Tibial nerve (tissue), 4 donors: ENCODE measurements at regions not wholly inside any gene's neighbourhood (a gene's known extent, or its start where the extent isn't known, plus 50 kb on each side); places are given as distances from the start of the nearest gene placed in this dataset.

Experiments
- EP300 ChIP-seq, 2 donors: sonication (generic); formaldehyde crosslinking; IDR thresholded peaks; one replicate each; pipeline ENCODE4 v1.6.1; 2017; ENCODE audit warnings: antibody characterized with exemption in 2 of 2, mild to moderate bottlenecking in 1 of 2
- TF ChIP-seq, protein P1 (sequence below), 5 experiments: fragments of 200-600 bp in 3 of 5; fragments of 450-650 bp in 2 of 5; sonication (generic) in 3 of 5; IDR thresholded peaks; one replicate each; pipeline ENCODE4 v1.5.1; 2016 to 2019; ENCODE audit warnings: antibody characterized with exemption in 5 of 5, mild to moderate bottlenecking in 3 of 5, moderate library complexity in 2 of 5

DNA sequence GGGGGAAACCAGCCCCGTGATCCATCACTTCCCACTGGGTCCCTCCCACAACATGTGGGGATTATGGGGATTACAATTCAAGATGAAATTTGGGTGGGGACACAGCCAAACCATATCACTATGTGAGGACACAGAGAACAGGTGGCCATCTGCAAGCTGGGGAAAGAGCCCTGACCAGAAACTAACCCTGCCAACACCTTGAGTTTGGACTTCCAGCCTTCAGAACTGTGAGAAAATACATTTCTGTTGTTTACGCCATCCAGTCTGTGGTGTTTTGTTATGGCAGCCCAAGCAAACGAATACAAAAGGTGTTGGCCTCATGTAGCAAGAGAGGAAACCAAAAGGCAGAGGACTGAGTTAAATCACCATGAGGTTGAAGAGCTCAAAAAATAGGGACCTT, 169.9 kb upstream of the TENM3 start:
- TF ChIP-seq, protein P1, sequence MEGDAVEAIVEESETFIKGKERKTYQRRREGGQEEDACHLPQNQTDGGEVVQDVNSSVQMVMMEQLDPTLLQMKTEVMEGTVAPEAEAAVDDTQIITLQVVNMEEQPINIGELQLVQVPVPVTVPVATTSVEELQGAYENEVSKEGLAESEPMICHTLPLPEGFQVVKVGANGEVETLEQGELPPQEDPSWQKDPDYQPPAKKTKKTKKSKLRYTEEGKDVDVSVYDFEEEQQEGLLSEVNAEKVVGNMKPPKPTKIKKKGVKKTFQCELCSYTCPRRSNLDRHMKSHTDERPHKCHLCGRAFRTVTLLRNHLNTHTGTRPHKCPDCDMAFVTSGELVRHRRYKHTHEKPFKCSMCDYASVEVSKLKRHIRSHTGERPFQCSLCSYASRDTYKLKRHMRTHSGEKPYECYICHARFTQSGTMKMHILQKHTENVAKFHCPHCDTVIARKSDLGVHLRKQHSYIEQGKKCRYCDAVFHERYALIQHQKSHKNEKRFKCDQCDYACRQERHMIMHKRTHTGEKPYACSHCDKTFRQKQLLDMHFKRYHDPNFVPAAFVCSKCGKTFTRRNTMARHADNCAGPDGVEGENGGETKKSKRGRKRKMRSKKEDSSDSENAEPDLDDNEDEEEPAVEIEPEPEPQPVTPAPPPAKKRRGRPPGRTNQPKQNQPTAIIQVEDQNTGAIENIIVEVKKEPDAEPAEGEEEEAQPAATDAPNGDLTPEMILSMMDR (IDR thresholded peaks at IDR 0.05) = no peak
- no peak for TF ChIP-seq EP300 (IDR thresholded peaks at IDR 0.05)
